ENCODE measurements at regions not wholly inside any gene's neighbourhood (a gene's known extent, or its start where the extent isn't known, plus 50 kb on each side); places are given as distances from the start of the nearest gene placed in this dataset.

GRCh38 chr2:240256704-240257637 lies 116.5 kb upstream of the OTOS start:
- TF ChIP-seq FOXA1 (IDR thresholded peaks at IDR 0.05): no peak
- no peak for TF ChIP-seq SUZ12 (IDR thresholded peaks at IDR 0.05)
- no peak for TF ChIP-seq CTBP1 (IDR thresholded peaks at IDR 0.05; ENCODE audit: borderline replicate concordance)
- no peak for TF ChIP-seq BHLHE40 (IDR thresholded peaks at IDR 0.05; ENCODE audit: borderline replicate concordance)
- no peak for TF ChIP-seq ARNT (IDR thresholded peaks at IDR 0.05)
